ENCODE measurements at regions not wholly inside any gene's neighbourhood (a gene's known extent, or its start where the extent isn't known, plus 50 kb on each side); places are given as distances from the start of the nearest gene placed in this dataset.

GRCh38 chr2:21800356-21800755 is 676.6 kb downstream of the TDRD15 start:
- Histone ChIP-seq H3K27ac (no peak overlapping the region), H3K36me3 (no peaks in the 10 kb centered on the region), H3K27me3 (no peaks in the 10 kb centered on the region), H3K9me3 (no peaks in the 10 kb centered on the region), H3K4me1 (no peaks in the 10 kb centered on the region), H3K4me3 (no peak overlapping the region)
- in situ Hi-C loops (cut with MboI; ENCODE audit: low sequenced_read_pairs in 4 of 4), result no loop called here
- intact Hi-C loops (cut with DNase I; ENCODE audit: low total_unique reads), result no loop called here
- no peak for DNase-seq
- no peak for TF ChIP-seq POLR2A (IDR thresholded peaks at IDR 0.05)
- TF ChIP-seq CTCF (IDR thresholded peaks at IDR 0.05 in 4 of 5, conservative IDR thresholded peaks at IDR 0.05 in 1 of 5), result no peak
- ATAC-seq, result no peak

GRCh38 chr2:21803550-21803949 is 679.8 kb downstream of the TDRD15 start:
- DNase-seq (no peak), ATAC-seq (no peak)
- Histone ChIP-seq H3K27me3 (no peaks in the 10 kb centered on the region), H3K4me3 (no peak overlapping the region), H3K4me1 (no peaks in the 10 kb centered on the region), H3K27ac (no peak overlapping the region), H3K9me3 (no peaks in the 10 kb centered on the region), H3K36me3 (no peaks in the 10 kb centered on the region)
- in situ Hi-C loops (cut with MboI; ENCODE audit: low sequenced_read_pairs in 4 of 4) (no loop called here), intact Hi-C loops (cut with DNase I; ENCODE audit: low total_unique reads) (no loop called here)
- TF ChIP-seq CTCF (IDR thresholded peaks at IDR 0.05 in 4 of 5, conservative IDR thresholded peaks at IDR 0.05 in 1 of 5) (no peak), POLR2A (IDR thresholded peaks at IDR 0.05) (no peak)

- no peak overlapping the region for H3K27ac ChIP-seq
- no peak overlapping the region for H3K4me3 ChIP-seq
- intact Hi-C loops (cut with DNase I; ENCODE audit: low total_unique reads), result no loop called here
- TF ChIP-seq CTCF (IDR thresholded peaks at IDR 0.05 in 4 of 5, conservative IDR thresholded peaks at IDR 0.05 in 1 of 5), result no peak
- no peaks in the 10 kb centered on the region for H3K4me1 ChIP-seq
- DNase-seq (no peak), ATAC-seq (no peak)
- H3K9me3 ChIP-seq, result no peaks in the 10 kb centered on the region
- in situ Hi-C loops (cut with MboI; ENCODE audit: low sequenced_read_pairs in 4 of 4), result no loop called here
- H3K36me3 ChIP-seq, result no peaks in the 10 kb centered on the region
- no peaks in the 10 kb centered on the region for H3K27me3 ChIP-seq
These were observed 680.4 kb downstream of the TDRD15 start for GRCh38 chr2:21804151-21804550.

DNA sequence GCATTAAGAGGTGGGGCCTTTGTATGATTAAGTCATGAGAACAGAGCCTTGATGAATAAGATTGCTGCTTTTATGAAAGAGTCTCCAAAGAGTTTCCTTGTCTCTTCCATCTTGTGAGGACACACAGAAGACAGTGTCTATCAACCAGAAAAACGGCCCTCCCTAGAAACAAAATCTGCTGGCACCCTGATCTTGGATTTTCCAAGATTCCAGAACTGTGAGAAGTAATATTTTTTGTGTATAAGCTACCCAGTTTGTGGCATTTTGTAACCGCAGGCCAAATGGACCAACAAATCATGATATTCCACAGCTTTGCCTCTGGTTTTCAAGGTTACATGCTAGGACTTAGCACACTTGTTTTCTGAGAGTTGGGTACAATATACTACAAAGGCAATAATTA is 687.8 kb downstream of the TDRD15 start:
- no peak for ATAC-seq
- no peak for DNase-seq
- Histone ChIP-seq H3K9me3 (no peaks in the 10 kb centered on the region), H3K36me3 (no peaks in the 10 kb centered on the region), H3K27me3 (no peaks in the 10 kb centered on the region), H3K4me1 (no peaks in the 10 kb centered on the region), H3K27ac (no peak overlapping the region), H3K4me3 (no peak overlapping the region)
- in situ Hi-C loops (cut with MboI; ENCODE audit: low sequenced_read_pairs in 4 of 4), result no loop called here
- TF ChIP-seq CTCF (IDR thresholded peaks at IDR 0.05 in 4 of 5, conservative IDR thresholded peaks at IDR 0.05 in 1 of 5), result no peak
- no peak for TF ChIP-seq POLR2A (IDR thresholded peaks at IDR 0.05)
- intact Hi-C loops (cut with DNase I; ENCODE audit: low total_unique reads), result no loop called here

DNA sequence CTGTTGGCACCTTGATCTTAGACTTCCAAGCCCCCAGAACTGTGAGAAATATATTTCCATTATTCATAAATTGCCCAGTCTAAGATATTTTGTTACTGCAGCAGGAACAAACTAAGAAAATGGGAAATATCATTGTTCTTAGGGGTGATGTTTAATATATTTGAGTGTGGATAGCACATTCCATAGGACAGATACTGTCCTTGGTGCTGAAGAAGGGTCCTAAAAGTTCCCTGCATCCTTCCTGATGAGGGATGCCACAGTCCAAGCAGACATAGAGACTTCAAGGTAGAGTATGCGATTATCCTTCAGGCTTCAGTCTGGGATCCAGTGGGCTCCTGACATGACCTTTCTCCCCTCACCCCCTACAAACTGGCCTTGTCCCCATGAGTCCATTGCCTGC is 689.0 kb downstream of the TDRD15 start:
- H3K9me3 ChIP-seq, result no peaks in the 10 kb centered on the region
- no peak overlapping the region for H3K27ac ChIP-seq
- DNase-seq, result no peak
- no peaks in the 10 kb centered on the region for H3K27me3 ChIP-seq
- H3K36me3 ChIP-seq, result no peaks in the 10 kb centered on the region
- in situ Hi-C loops (cut with MboI; ENCODE audit: low sequenced_read_pairs in 4 of 4), result no loop called here
- H3K4me3 ChIP-seq, result no peak overlapping the region
- intact Hi-C loops (cut with DNase I; ENCODE audit: low total_unique reads), result no loop called here
- no peaks in the 10 kb centered on the region for H3K4me1 ChIP-seq
- ATAC-seq, result no peak
- TF ChIP-seq POLR2A (IDR thresholded peaks at IDR 0.05), result no peak
- no peak for TF ChIP-seq CTCF (IDR thresholded peaks at IDR 0.05 in 4 of 5, conservative IDR thresholded peaks at IDR 0.05 in 1 of 5)

Data from gastrocnemius medialis (tissue), 4 donors.